HepG2 (cell line): ENCODE measurements at regions not wholly inside any gene's neighbourhood (a gene's known extent, or its start where the extent isn't known, plus 50 kb on each side); places are given as distances from the start of the nearest gene placed in this dataset.

Source experiments
- SETDB1 ChIP-seq: sonication (generic); formaldehyde crosslinking; IDR thresholded peaks from 2 replicates; pipeline ENCODE4 v1.5.1; 2020; ENCODE audit warnings: missing genetic modification reagents, mild to moderate bottlenecking, borderline replicate concordance
- ZNF713 ChIP-seq: sonication (generic); formaldehyde crosslinking; IDR thresholded peaks from 2 replicates; pipeline ENCODE4 v1.4.0; 2020; ENCODE audit warnings: mild to moderate bottlenecking, missing genetic modification reagents
- TF ChIP-seq, protein P1 (sequence below): sonication (generic); formaldehyde crosslinking; IDR thresholded peaks from 2 replicates; pipeline ENCODE4 v1.5.0; 2020; ENCODE audit warnings: mild to moderate bottlenecking, missing genetic modification reagents, moderate library complexity

- TF ChIP-seq, protein P1, sequence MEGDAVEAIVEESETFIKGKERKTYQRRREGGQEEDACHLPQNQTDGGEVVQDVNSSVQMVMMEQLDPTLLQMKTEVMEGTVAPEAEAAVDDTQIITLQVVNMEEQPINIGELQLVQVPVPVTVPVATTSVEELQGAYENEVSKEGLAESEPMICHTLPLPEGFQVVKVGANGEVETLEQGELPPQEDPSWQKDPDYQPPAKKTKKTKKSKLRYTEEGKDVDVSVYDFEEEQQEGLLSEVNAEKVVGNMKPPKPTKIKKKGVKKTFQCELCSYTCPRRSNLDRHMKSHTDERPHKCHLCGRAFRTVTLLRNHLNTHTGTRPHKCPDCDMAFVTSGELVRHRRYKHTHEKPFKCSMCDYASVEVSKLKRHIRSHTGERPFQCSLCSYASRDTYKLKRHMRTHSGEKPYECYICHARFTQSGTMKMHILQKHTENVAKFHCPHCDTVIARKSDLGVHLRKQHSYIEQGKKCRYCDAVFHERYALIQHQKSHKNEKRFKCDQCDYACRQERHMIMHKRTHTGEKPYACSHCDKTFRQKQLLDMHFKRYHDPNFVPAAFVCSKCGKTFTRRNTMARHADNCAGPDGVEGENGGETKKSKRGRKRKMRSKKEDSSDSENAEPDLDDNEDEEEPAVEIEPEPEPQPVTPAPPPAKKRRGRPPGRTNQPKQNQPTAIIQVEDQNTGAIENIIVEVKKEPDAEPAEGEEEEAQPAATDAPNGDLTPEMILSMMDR (CRISPR knock-in tag): no peak
- TF ChIP-seq SETDB1 (CRISPR knock-in tag): no peak
- TF ChIP-seq ZNF713 (CRISPR knock-in tag): no peak
Measured at GRCh38 chr7:132022188-132022587, 465.8 kb upstream of the PODXL start.
